Activated naive CD8-positive, alpha-beta T cell treated with anti-CD3 and anti-CD28 coated beads for 36 hours (primary cell): ENCODE measurements at regions not wholly inside any gene's neighbourhood (a gene's known extent, or its start where the extent isn't known, plus 50 kb on each side); places are given as distances from the start of the nearest gene placed in this dataset.
"Not testable (repeated sequence)": the region's sequence is repeated elsewhere in the genome, so short reads cannot be mapped to it uniquely, and the experiment has no call there.

Source experiments
- DNase-seq: peaks from one replicate; pipeline ENCODE4 v3.0.0; 2021
- H3K27ac Mint-ChIP-seq: one replicate; pipeline ENCODE4 v1.8.0; 2022; ENCODE audit warnings: mild to moderate bottlenecking, moderate library complexity, mixed read lengths
- H3K27me3 Mint-ChIP-seq: one replicate; pipeline ENCODE4 v1.8.0; 2022; ENCODE audit warnings: mild to moderate bottlenecking, mixed read lengths
- H3K36me3 Mint-ChIP-seq: one replicate; pipeline ENCODE4 v1.8.0; 2021; ENCODE audit warnings: mild to moderate bottlenecking, mixed read lengths
- H3K4me1 Mint-ChIP-seq: one replicate; pipeline ENCODE4 v1.8.0; 2021; ENCODE audit warnings: mixed read lengths
- H3K4me3 Mint-ChIP-seq: one replicate; pipeline ENCODE4 v1.8.0; 2022; ENCODE audit warnings: mild to moderate bottlenecking, moderate library complexity, mixed read lengths
- H3K9me3 Mint-ChIP-seq: one replicate; pipeline ENCODE4 v1.8.0; 2022; ENCODE audit warnings: mixed read lengths

GRCh38 chr17:73901249-73901648 is 257.0 kb upstream of the SDK2 start:
- H3K4me3 Mint-ChIP-seq = peak overlapping the region; percentile 78
- DNase-seq = no peak
- H3K27me3 Mint-ChIP-seq = peaks cover 49% of the 10 kb centered on the region
- no peaks in the 10 kb centered on the region for H3K36me3 Mint-ChIP-seq
- H3K4me1 Mint-ChIP-seq = peaks cover 6% of the 10 kb centered on the region
- H3K27ac Mint-ChIP-seq = no peak overlapping the region
- no peaks in the 10 kb centered on the region for H3K9me3 Mint-ChIP-seq

- H3K27me3 Mint-ChIP-seq = peaks cover 49% of the 10 kb centered on the region
- no peak overlapping the region for H3K27ac Mint-ChIP-seq
- no peaks in the 10 kb centered on the region for H3K36me3 Mint-ChIP-seq
- DNase-seq = peak; percentile 26
- no peaks in the 10 kb centered on the region for H3K9me3 Mint-ChIP-seq
- H3K4me3 Mint-ChIP-seq = peak overlapping the region; percentile 78
- peaks cover 6% of the 10 kb centered on the region for H3K4me1 Mint-ChIP-seq
Measured at GRCh38 chr17:73901661-73902415, 257.6 kb upstream of the SDK2 start.

- no peak overlapping the region for H3K27ac Mint-ChIP-seq
- peaks cover 6% of the 10 kb centered on the region for H3K4me1 Mint-ChIP-seq
- peaks cover 49% of the 10 kb centered on the region for H3K27me3 Mint-ChIP-seq
- peak overlapping the region; percentile 47 for H3K4me3 Mint-ChIP-seq
- no peak for DNase-seq
- H3K9me3 Mint-ChIP-seq = no peaks in the 10 kb centered on the region
- H3K36me3 Mint-ChIP-seq = no peaks in the 10 kb centered on the region
Measured at GRCh38 chr17:73902416-73903181, 258.4 kb upstream of the SDK2 start.

- DNase-seq = no peak
- no peaks in the 10 kb centered on the region for H3K36me3 Mint-ChIP-seq
- H3K4me3 Mint-ChIP-seq = no peak overlapping the region
- no peaks in the 10 kb centered on the region for H3K9me3 Mint-ChIP-seq
- no peak overlapping the region for H3K27ac Mint-ChIP-seq
- peaks cover 23% of the 10 kb centered on the region for H3K27me3 Mint-ChIP-seq
- no peaks in the 10 kb centered on the region for H3K4me1 Mint-ChIP-seq
Measured at GRCh38 chr17:73906896-73907870, 262.9 kb upstream of the SDK2 start.

- Mint-ChIP-seq H3K4me3 (no peak overlapping the region), H3K4me1 (no peaks in the 10 kb centered on the region), H3K27ac (no peak overlapping the region), H3K9me3 (no peaks in the 10 kb centered on the region), H3K36me3 (no peaks in the 10 kb centered on the region), H3K27me3 (peaks cover 21% of the 10 kb centered on the region)
- DNase-seq = no peak
Measured at GRCh38 chr17:73909186-73909585, 264.9 kb upstream of the SDK2 start.

- no peak overlapping the region for H3K27ac Mint-ChIP-seq
- H3K27me3 Mint-ChIP-seq = peaks cover 30% of the 10 kb centered on the region
- H3K36me3 Mint-ChIP-seq = peaks cover 2% of the 10 kb centered on the region
- no peaks in the 10 kb centered on the region for H3K4me1 Mint-ChIP-seq
- H3K9me3 Mint-ChIP-seq = peaks cover 3% of the 10 kb centered on the region
- DNase-seq = no peak
- H3K4me3 Mint-ChIP-seq = no peak overlapping the region
Measured at GRCh38 chr17:73910206-73910605, 266.0 kb upstream of the SDK2 start.

GRCh38 chr17:73910821-73911515 is 266.7 kb upstream of the SDK2 start:
- Mint-ChIP-seq H3K36me3 (peaks cover 3% of the 10 kb centered on the region), H3K9me3 (peaks cover 5% of the 10 kb centered on the region), H3K27me3 (peaks cover 32% of the 10 kb centered on the region), H3K27ac (no peak overlapping the region), H3K4me1 (no peaks in the 10 kb centered on the region), H3K4me3 (no peak overlapping the region)
- no peak for DNase-seq

DNA sequence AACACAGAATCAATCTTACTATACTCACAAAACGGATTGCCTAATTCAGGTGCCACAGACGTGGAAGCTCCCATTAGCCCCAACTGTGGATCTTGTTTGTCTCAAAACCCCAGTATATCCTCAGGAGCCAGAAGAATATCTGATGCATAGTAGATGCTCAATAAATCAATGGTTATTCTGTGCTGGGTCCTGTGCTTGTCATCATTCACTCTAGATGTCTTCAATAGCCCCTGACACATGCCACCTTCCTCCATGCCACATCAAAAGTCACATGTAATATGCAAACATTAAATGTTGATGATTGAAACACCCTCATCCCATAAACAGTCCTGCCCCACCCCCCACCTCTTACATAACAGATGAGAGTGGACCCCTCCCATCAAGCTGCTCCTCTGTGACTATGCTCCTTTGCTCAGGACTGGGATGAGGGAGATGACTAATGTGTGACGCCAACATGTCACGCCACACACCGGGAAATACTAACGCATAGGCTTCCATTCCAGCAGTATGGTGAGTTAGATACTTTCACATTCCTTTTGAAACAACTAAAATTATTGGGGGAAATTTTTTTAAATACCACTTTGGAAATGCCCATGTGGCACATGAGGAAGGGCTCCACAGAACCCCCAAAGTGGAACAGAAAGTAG is 267.6 kb upstream of the SDK2 start:
- no peak for DNase-seq
- peaks cover 32% of the 10 kb centered on the region for H3K27me3 Mint-ChIP-seq

DNA sequence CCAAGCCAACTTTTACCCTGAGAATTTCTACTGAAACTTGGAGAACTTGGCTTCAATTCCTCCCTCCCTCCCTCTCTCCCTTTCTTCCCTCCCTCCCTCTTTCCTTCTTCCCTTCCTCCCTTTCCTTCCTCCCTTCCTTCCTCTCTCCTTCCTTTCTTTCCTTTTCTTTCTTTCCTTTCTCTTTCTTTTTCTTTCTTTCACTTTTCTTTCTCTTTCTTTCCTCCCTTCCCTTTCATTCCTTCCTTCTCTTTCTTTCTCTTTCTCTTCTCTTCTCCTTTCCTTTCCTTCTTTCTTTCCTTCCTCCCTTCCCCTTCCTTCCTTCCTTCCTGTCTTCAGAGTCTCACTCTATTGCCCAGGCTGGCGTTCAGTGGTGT is 268.1 kb upstream of the SDK2 start:
- no peak for DNase-seq
- peaks cover 6% of the 10 kb centered on the region for H3K9me3 Mint-ChIP-seq
- peaks cover 3% of the 10 kb centered on the region for H3K36me3 Mint-ChIP-seq
- no peak overlapping the region for H3K27ac Mint-ChIP-seq
- H3K4me3 Mint-ChIP-seq = no peak overlapping the region
- peaks cover 32% of the 10 kb centered on the region for H3K27me3 Mint-ChIP-seq
- H3K4me1 Mint-ChIP-seq = no peaks in the 10 kb centered on the region

More for the DNA sequence above, 267.6 kb upstream of the SDK2 start:
- Mint-ChIP-seq H3K9me3 (peaks cover 6% of the 10 kb centered on the region), H3K27ac (no peak overlapping the region), H3K4me1 (no peaks in the 10 kb centered on the region), H3K4me3 (no peak overlapping the region), H3K36me3 (peaks cover 3% of the 10 kb centered on the region)

DNA sequence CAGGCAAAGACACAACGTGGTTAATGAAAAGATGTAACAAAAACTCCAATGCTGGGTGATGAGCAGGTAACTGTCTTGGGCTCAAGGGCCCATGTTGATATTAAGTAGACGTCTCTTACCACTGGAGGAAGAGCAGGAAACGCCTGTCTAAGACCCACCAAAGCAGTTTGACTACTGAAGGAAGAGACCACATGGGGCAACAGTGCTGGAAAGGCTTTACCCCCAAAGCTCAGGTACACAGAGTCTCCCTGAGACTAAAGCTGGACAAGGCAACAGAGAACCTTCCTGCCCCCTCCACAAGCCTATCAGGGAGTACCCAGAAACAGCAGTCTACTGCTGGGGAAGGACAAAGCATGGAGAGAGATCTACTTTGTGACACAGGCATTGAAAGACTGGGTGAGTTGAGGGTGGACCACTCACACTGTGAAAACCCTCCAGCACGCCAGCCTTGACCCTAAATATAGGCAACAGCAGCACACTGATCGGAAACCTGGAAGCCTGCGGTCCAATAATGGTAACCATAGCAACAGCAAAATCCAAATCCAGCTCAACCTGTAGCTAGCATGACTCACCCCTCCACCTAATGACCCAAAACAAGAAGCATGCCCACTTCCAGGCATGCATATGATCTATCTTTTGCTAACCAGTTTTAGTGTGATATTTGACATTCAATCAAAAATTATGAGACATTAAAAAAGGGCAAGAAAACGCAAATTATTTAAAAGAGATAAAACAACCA is 270.5 kb upstream of the SDK2 start:
- DNase-seq = no peak
- Mint-ChIP-seq H3K27ac (no peak overlapping the region), H3K9me3 (peaks cover 14% of the 10 kb centered on the region), H3K36me3 (peaks cover 3% of the 10 kb centered on the region), H3K4me3 (no peak overlapping the region), H3K27me3 (peaks cover 44% of the 10 kb centered on the region), H3K4me1 (no peaks in the 10 kb centered on the region)

DNA sequence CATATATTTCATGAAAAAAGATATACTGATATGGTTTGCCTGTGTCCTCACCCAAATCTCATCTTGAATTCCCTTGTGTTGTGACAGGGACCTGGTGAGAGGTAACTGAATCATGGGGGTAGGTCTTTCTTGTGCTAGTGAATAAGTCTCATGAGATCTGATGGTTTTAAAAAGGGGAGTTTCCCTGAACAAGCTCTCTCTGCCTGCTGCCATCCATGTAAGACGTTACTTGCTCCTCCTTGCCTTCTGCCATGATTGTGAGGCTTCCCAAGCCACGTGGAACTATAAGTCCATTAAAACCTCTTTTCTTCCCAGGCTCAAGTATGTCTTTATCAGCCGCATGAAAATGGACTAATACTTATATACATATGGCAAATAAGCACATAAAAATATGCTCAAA is 274.8 kb upstream of the SDK2 start:
- not testable (repeated sequence) for H3K27ac Mint-ChIP-seq, DNase-seq, H3K4me3 Mint-ChIP-seq, H3K36me3 Mint-ChIP-seq, H3K4me1 Mint-ChIP-seq
- Mint-ChIP-seq H3K9me3 (peaks cover 18% of the 10 kb centered on the region), H3K27me3 (peaks cover 28% of the 10 kb centered on the region)

DNA sequence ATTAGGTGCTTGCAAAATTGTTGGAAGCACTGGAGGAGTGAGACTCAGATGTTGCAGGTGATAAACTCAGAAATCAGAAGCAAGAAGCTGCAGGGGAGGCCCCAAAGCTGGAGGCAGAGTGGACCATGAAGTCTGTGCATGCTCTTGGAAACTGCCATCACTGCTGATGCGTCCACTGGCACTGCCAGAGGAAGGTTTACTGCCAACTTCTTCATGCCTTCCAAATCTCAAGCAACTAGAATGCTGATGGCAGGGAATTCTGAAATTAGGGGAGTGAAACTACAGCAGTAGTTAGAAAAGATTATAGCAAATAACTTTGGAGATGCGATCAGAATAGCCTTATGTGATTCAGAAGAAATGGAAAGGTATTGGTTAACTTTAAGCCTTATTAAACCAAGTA is 277.1 kb upstream of the SDK2 start:
- H3K36me3 Mint-ChIP-seq = no peaks in the 10 kb centered on the region
- DNase-seq = no peak
- H3K4me1 Mint-ChIP-seq = peaks cover 6% of the 10 kb centered on the region
- H3K4me3 Mint-ChIP-seq = no peak overlapping the region
- no peak overlapping the region for H3K27ac Mint-ChIP-seq
- peaks cover 12% of the 10 kb centered on the region for H3K9me3 Mint-ChIP-seq
- H3K27me3 Mint-ChIP-seq = peaks cover 16% of the 10 kb centered on the region

DNA sequence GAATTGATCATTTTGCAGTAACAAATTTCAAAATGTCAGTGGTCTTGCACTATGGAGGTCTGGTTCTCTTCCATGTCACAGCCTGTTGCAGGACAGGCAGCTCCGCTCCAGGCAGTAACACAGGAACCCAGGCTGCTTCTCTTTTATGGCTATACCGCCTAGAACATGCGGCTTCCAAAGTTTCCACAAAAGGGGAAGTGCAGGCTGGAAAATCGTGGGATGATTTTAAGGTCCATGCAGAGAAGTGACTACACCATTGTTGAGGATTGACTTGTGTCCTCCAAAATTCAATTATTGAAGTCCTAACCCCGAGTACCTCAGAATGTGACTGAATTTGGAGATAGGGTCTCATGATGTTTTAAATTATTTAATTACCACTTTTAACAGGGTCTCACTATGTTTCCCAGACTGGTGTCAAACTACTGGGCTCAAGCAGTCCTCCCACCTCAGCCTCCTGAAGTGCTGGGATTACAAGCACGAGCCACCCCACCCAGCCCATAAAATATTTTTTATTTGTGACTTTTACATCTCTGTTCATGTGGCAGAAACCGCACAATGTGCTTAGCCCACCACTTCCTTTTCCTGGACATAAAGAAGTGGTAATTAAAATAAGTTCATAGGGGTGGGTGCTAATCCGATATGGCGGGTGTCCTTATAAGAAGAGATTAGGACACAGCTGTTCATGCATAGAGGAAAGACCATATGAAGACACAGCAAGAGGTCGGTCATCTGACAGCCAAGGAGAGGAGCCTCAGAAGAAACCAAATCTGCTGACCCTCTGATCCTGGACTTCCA is 279.2 kb upstream of the RPL38 start:
- Mint-ChIP-seq H3K4me3 (no peak overlapping the region), H3K27ac (no peak overlapping the region), H3K4me1 (peaks cover 6% of the 10 kb centered on the region)

More for the DNA sequence above, 279.2 kb upstream of the RPL38 start:
- DNase-seq = no peak
- Mint-ChIP-seq H3K9me3 (peaks cover 4% of the 10 kb centered on the region), H3K27me3 (peaks cover 10% of the 10 kb centered on the region), H3K36me3 (no peaks in the 10 kb centered on the region)
